ENCODE measurements at regions not wholly inside any gene's neighbourhood (a gene's known extent, or its start where the extent isn't known, plus 50 kb on each side); places are given as distances from the start of the nearest gene placed in this dataset.
"Not testable (repeated sequence)": the region's sequence is repeated elsewhere in the genome, so short reads cannot be mapped to it uniquely, and the experiment has no call there.

- TF ChIP-seq ATF3 (CRISPR knock-in tag; IDR thresholded peaks at IDR 0.05); IRF9 (CRISPR knock-in tag; IDR thresholded peaks at IDR 0.05; ENCODE audit: borderline replicate concordance); MLX (CRISPR knock-in tag; IDR thresholded peaks at IDR 0.05); PBX2 (CRISPR knock-in tag; IDR thresholded peaks at IDR 0.05); NONO (IDR thresholded peaks at IDR 0.05); NONO (CRISPR knock-in tag; conservative IDR thresholded peaks at IDR 0.05); RELA (CRISPR knock-in tag; IDR thresholded peaks at IDR 0.05); POLR2AphosphoS5 (IDR thresholded peaks at IDR 0.05; ENCODE audit: low read depth, low read length); SIN3A (IDR thresholded peaks at IDR 0.05; ENCODE audit: borderline replicate concordance, low read depth, low read length); PRDM15 (CRISPR knock-in tag; IDR thresholded peaks at IDR 0.05): not testable (repeated sequence)
Observed at GRCh38 chr21:32071620-32072019, 198.8 kb downstream of the HUNK start.
